ENCODE measurements at regions not wholly inside any gene's neighbourhood (a gene's known extent, or its start where the extent isn't known, plus 50 kb on each side); places are given as distances from the start of the nearest gene placed in this dataset.

DNA sequence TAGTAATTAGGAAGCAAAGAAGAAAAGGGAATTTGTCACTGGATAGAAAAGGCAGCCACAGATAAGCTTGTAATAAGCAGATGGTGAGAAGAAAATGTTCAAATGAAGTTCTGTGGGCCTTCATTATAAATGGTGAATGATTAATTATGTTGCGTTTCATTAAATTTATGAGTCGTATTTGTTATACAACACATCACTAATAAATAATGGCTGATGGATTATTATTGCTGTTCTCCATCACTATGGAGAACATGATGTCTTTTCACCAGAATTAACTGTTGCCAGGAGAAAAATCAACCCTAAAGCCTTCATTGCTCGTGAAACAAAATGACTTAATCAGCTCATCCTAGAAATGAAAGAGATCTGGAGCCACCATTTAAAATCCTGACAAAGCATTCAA is 158.5 kb downstream of the BTBD3 start:
- H2AFZ ChIP-seq (ENCODE audit: low read length): no peak overlapping the region
- H3K14ac ChIP-seq (ENCODE audit: insufficient read length): no peak overlapping the region
- H3K9me3 ChIP-seq (ENCODE audit: insufficient read depth in 2 of 2, low read depth in 1 of 2, low read length in 1 of 2): no peaks in the 10 kb centered on the region
- no peak overlapping the region for H2BK5ac ChIP-seq (ENCODE audit: low read depth, low read length)
- H3K4me2 ChIP-seq (ENCODE audit: insufficient read depth in 1 of 2, low read depth in 2 of 2, low read length in 2 of 2): no peak overlapping the region
- no peak for TF ChIP-seq GABPA (IDR thresholded peaks at IDR 0.05; ENCODE audit: borderline replicate concordance, insufficient read depth, low read length)
- TF ChIP-seq SP1 (IDR thresholded peaks at IDR 0.05; ENCODE audit: low read depth, low read length): no peak
- TF ChIP-seq POU5F1 (IDR thresholded peaks at IDR 0.05; ENCODE audit: low read depth, low read length): no peak
- TF ChIP-seq TBP (IDR thresholded peaks at IDR 0.05; ENCODE audit: low read depth, low read length): no peak
- no peak for TF ChIP-seq TCF12 (IDR thresholded peaks at IDR 0.05; ENCODE audit: low read depth, low read length)
- no peak for TF ChIP-seq SIN3A (conservative IDR thresholded peaks at IDR 0.05 in 1 of 2, IDR thresholded peaks at IDR 0.05 in 1 of 2; ENCODE audit: low read depth in 1 of 2, low read length in 2 of 2)
- TF ChIP-seq CBX5 (IDR thresholded peaks at IDR 0.05; ENCODE audit: low read depth, low read length): no peak
- TF ChIP-seq RAD21 (IDR thresholded peaks at IDR 0.05 in 1 of 2, conservative IDR thresholded peaks at IDR 0.05 in 1 of 2; ENCODE audit: low read depth in 2 of 2, low read length in 2 of 2): no peak
- TF ChIP-seq CBX8 (IDR thresholded peaks at IDR 0.05; ENCODE audit: borderline replicate concordance, low read depth, low read length): no peak
- TF ChIP-seq SP4 (IDR thresholded peaks at IDR 0.05; ENCODE audit: low read length): no peak
- TF ChIP-seq KDM4A (IDR thresholded peaks at IDR 0.05; ENCODE audit: low read depth, low read length, severe bottlenecking): no peak
- H3K9ac ChIP-seq (replicated peaks in 1 of 4; ENCODE audit: extremely low read depth in 1 of 4, low read depth in 3 of 4, low read length in 3 of 4): no peak overlapping the region
- H3K27ac ChIP-seq (ENCODE audit: low read depth, low read length): no peak overlapping the region
- H3K36me3 ChIP-seq (ENCODE audit: control insufficient read depth in 2 of 4, insufficient read depth in 4 of 4, low read length in 3 of 4): no peaks in the 10 kb centered on the region
- no peak overlapping the region for H3K23ac ChIP-seq (ENCODE audit: insufficient read length)
- no peak overlapping the region for H4K91ac ChIP-seq (replicated peaks; ENCODE audit: insufficient read length, low read length)
- WGBS, 2 experiments (ENCODE audit: extremely low coverage in 1 of 2, insufficient coverage in 1 of 2, insufficient read length in 1 of 2, insufficient replicate concordance in 2 of 2, low coverage in 1 of 2, low lambda C conversion rate in 2 of 2, missing lambda C conversion rate in 1 of 2): 94% methylated on average over 3 of the region's 3 CpGs; no CpG with 5 or more reads in 1 of the 2 experiments
- CTCF ChIA-PET (ENCODE audit: partially characterized antibody): interaction anchor here (0.9 to 2.0 kb wide), 2 partner anchors 8 to 163 kb away, joined by 3 to 7 read pairs; no protein-coding TSS in a partner anchor
- no peaks in the 10 kb centered on the region for H3K79me1 ChIP-seq (ENCODE audit: low read depth, low read length)
- POLR2A ChIA-PET (ENCODE audit: partially characterized antibody): no interaction called here
- no peak overlapping the region for H2BK15ac ChIP-seq (ENCODE audit: low read length)
- no peak overlapping the region for H4K5ac ChIP-seq (ENCODE audit: insufficient read length, low read depth, low read length)
- no peak overlapping the region for H3K4ac ChIP-seq (replicated peaks; ENCODE audit: insufficient read length, low read depth, low read length)
- H2BK20ac ChIP-seq (ENCODE audit: low read length): no peak overlapping the region
- no peaks in the 10 kb centered on the region for H3K27me3 ChIP-seq (replicated peaks in 1 of 4; ENCODE audit: control insufficient read depth in 3 of 4, extremely low read depth in 1 of 4, insufficient read depth in 3 of 4, low read length in 3 of 4)
- H3K23me2 ChIP-seq (ENCODE audit: low read depth, low read length): no peaks in the 10 kb centered on the region
- FAIRE-seq (no peak), DNase-seq (ENCODE audit: low read depth in 1 of 2, low spot score in 2 of 2) (no peak)
- no peak overlapping the region for H4K8ac ChIP-seq (ENCODE audit: extremely low read depth, insufficient read depth, low read length)
- no peaks in the 10 kb centered on the region for H3K4me1 ChIP-seq (replicated peaks in 1 of 4; ENCODE audit: control insufficient read depth in 3 of 4, insufficient read depth in 4 of 4, low read length in 3 of 4)
- H3K79me2 ChIP-seq (ENCODE audit: control insufficient read depth in 1 of 2, insufficient read depth in 2 of 2, low read length in 2 of 2): no peaks in the 10 kb centered on the region
- no peak overlapping the region for H2BK12ac ChIP-seq (ENCODE audit: low read depth, low read length)
- H4K20me1 ChIP-seq (replicated peaks in 1 of 2; ENCODE audit: control insufficient read depth in 1 of 2, insufficient read depth in 2 of 2, low read length in 2 of 2): no peaks in the 10 kb centered on the region
- H2BK120ac ChIP-seq (replicated peaks; ENCODE audit: low read depth, low read length): no peak overlapping the region
- H2AK5ac ChIP-seq (ENCODE audit: low read depth, low read length): no peak overlapping the region
- H3K4me3 ChIP-seq (ENCODE audit: extremely low read depth in 1 of 4, insufficient read depth in 2 of 4, low read depth in 3 of 4, low read length in 4 of 4): no peak overlapping the region
- no peak overlapping the region for H3K56ac ChIP-seq (replicated peaks; ENCODE audit: insufficient read length, low read depth, low read length)
- no peak overlapping the region for H3K18ac ChIP-seq (ENCODE audit: extremely low read depth, low read length)

Measured in H1 (cell line).